GM19452 (cell line): ENCODE measurements at regions not wholly inside any gene's neighbourhood (a gene's known extent, or its start where the extent isn't known, plus 50 kb on each side); places are given as distances from the start of the nearest gene placed in this dataset.
"Not testable (repeated sequence)": the region's sequence is repeated elsewhere in the genome, so short reads cannot be mapped to it uniquely, and the experiment has no call there.

ENCODE experiments used
- ATAC-seq: cut with Tn5 transposase; IDR thresholded peaks from one replicate; pipeline ENCODE4 v1.9.1; 2021; ENCODE audit not compliant: unreplicated experiment

DNA sequence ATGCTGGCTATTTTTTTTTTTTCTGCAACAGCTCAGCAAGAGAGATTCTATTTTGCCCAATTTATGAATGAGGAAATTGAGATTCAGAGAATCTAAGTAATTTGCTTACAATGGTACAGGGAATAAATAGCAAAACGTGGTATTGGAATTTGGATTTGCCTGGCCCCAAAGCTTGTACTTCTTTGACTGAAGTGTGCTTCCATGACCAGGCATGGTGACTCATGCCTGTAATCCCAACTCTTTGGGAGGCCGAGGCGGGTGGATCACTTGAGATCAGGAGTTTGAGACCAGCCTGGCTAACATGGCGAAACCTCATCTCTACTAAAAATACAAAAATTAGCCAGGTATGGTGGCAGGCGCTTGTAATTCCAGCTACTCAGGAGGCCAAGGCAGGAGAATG is 591.1 kb downstream of the CSNK1G3 start:
- not testable (repeated sequence) for ATAC-seq

DNA sequence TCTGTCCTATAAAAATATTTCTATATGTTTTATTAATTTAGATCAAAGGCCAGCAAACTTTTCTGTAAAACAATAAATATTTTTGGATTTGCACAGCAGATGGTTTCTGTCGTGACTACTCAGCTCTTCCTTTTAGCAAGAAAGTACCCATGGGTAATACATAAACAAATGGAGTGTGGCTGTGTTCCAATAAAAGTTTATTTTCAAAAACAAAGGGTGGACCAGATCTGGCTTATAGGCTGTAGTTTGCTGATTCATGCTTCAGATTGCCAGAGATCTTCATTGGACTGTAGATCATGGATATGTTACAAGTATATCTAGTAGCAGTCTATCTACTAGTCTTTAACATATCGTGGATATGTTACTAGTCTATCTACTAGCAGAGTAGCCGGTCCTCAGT is 590.5 kb downstream of the CSNK1G3 start:
- ATAC-seq: no peak

DNA sequence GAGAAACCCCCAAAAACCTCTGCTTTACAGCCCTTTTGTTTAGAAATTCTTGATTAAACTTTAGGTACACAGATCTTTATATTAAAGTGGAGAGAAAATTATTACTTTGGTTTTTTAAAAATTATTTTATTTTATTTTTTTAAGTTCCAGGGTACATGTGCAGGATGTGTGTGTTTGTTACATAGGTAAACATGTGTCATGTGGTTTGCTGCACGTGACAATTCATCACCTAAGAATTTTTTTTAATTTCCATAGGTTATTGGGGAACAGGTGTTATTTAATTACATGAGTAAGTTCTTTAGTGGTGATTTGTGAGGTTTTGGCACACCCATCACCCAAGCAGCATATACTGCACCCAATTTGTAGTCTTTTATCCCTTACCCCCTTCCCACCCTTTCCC is 581.7 kb downstream of the CSNK1G3 start:
- ATAC-seq: no peak

DNA sequence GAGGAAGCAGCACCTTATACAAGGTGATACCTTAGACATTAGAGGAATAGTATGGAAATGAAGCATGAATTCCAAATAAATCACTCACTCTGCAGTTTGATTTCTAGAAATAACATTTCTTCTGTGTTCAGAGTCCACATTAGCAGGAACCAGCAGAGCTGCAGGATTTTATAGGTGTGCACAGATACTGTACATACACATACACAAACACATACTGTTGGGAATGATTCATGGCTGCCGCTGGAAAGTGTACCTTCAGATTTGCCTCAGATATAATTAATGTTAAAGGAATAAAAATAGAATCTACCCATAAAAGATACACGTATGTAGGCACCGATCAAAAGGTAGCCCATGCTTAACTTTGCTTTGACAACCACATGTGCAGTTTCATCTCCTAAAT is 578.1 kb downstream of the CSNK1G3 start:
- no peak for ATAC-seq

DNA sequence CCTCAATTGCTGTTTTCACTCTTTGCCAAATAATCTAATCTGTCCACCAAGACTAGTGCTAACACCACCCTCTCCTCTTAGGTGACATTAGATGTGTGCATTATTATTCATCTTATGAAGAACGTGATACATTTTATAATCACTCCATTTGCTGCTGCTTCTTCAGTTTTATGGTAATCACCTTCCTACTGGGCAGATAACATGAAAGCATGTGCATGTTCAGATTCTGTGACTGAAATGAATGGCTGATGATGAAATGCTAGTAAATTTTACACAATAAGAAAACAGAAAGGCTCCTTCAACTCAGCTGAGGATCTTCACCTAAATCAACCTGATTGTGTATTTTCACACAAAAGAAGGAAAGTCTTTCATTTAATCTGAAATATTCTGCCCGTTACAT is 577.6 kb downstream of the CSNK1G3 start:
- ATAC-seq: no peak

DNA sequence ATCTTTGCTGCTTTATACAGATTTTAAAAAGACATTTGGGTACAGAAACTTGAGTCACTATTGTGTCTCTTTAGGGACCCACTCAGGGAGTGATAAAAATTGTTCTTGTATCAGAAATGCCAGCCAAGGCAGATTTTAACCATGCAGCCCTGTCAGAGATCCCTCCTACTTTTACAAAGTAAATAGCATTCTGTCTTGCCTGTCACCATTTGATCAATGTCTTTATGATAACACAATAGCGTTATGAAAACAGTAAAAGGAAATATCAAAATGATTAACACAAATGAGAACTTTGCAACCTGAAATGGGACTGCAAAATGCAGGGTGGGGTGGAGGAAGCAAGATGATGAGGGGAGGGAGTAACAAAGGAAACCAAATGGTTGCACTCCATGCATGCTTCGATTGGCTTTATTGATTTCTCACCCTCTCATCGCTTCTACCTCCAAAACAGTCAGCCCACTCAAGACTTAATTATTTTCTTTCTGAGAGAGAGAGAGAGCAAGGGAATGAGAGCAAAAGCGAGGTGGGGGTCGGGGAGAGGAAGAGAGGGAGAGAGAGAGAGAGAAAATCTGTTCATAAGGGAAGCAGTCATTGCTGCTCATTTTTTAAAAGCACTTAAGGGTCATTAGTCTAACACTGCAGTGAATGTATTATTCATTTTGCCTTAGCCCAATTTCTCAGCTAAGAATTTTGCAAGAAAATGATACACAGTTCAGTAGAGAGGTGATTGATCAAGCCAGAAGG is 576.5 kb downstream of the CSNK1G3 start:
- ATAC-seq: no peak

DNA sequence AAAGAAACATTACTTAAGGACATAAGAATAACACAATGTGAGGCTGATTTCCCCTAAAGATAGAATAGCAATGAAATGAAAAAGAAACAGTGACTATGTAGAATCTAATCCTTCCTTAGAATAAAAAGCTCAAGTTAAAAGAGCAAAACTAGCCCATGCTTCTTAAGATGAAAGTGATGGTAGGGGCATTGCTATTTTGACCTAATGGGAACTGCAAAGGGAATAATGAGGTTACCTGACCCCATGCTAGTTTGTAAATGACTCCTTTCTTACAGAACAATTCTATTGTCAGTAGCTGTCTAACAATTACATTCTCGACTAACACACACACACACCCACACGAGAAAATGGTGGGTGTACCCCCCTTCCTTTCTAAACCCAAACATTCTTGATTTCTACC is 575.8 kb downstream of the CSNK1G3 start:
- ATAC-seq: no peak

DNA sequence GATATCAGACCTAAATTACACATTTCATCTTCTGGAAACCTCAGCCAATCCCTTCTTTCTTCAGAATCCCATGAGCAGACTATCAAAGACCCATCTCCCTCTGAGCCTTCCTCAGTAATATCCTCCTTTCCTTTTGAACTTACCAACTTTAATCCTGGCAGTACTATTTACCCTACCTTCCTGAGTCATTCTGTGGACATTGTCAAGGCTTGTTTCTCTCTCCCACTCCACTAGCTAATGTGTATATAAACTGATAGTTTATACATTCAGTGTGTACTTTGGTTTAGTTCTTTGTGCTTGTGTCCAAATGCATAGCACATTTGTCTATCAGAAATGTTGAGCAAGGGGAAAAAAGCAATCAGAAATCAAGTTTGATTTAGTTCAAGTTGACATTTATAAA is 568.3 kb downstream of the CSNK1G3 start:
- ATAC-seq: no peak

DNA sequence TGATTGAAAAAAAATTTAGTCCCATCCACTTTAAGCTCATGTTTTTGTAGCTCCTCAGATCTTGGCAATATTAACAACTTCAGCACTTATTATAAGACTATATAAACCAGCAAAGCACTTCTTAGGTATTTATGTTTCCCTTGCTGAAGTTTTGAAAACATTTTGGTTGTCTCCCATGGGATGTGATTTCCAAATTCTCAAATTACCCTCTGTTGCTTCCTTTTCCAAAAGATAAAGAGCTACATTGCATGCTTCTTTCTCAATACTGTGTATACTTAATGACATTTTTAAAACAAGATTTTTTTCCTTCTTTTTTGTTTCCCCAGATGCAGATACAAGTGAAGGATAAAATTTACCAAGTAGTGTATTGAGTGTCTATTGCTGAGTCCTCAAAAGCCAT is 567.1 kb downstream of the CSNK1G3 start:
- ATAC-seq: no peak

DNA sequence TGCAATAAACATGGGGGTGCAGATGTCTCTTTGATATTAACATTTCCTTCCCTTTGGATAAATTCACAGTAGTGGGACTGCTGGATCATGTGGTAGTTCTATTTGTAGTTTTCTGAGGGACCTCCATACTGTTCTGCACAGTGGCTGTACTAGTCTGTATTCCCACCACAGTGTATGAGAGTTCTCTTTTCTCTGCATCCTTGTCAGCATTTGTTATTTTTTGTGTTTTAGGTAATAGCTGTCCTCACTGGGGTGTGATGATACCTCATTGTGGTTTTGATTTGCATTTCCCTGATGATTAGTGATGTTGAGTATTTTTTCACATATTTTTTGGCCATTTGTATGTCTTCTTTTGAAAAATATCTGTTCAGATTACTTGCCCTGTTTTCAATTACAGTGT is 562.5 kb downstream of the CSNK1G3 start:
- no peak for ATAC-seq

DNA sequence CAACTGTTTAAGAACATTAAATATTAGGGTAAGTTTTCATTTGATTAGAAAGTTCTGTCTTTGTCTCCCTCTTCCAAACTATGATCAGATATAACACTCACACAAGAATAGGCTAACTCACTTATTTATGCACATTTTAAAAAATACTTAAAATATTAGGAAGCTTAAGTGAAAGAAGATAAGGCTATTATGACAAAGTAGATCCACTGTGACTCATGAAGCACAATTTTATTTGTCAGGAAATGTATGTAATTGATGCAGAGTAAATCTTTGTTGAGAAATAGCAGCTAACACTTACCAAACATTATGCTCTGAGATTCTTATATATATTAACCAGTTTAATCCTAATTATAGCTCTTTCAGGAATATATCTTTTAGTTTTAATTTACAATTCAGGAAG is 560.6 kb downstream of the CSNK1G3 start:
- no peak for ATAC-seq

DNA sequence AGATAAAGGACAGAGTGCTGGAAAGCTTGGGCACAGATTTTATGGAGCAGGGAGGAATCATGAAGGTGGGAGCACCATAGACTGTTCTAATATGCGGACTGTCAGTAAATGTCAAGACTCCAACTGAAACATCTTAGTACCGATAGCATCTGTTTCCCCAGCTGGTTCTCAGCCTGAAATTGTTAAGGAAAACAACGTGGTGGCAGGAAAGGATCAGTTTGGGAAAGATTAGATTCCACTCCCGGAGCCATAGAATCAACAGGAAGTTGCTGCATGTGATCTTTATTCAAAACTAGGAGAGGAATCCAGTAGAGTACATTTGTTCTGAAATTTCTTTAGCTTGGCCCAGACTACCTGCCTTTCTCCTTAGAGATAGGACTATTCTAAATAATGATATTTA is 559.1 kb downstream of the CSNK1G3 start:
- no peak for ATAC-seq

DNA sequence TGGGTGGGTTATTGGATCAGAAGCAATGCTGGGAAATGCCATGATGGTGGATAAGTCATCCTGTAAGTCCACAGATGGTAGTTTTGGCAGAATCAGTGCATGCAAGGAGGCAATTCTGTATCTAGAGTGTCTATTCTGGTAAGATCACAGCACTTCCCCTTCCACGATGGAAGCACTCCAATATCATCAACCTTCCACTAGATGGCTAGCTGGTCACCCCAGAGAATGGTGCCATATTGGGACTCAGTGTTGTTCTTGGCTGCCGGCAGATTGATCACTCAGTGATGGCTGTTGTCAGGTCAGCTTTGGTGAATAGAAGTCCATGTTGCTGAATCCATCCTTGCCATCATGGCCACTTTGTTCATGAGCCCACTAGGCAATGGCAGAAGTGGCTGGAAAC is 553.5 kb downstream of the CSNK1G3 start:
- ATAC-seq: no peak

DNA sequence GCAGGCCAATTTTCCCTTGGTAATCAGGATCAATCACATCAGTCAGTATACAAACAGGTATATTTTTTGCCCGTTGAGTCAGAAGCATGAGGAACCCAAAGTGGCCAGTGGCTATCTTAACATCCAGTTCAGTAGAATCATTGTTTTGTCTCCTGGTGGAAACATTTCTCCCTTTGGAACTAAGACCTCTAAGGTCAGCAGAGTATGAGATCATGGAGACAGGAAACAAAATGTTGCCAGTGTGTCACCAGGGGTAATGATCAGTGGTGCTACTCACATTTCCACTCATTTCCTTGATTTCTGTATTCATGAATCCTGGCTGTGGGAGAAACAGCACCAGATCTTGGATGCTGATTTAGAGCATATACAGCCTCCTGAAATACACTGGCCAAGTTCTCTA is 553.0 kb downstream of the CSNK1G3 start:
- no peak for ATAC-seq

DNA sequence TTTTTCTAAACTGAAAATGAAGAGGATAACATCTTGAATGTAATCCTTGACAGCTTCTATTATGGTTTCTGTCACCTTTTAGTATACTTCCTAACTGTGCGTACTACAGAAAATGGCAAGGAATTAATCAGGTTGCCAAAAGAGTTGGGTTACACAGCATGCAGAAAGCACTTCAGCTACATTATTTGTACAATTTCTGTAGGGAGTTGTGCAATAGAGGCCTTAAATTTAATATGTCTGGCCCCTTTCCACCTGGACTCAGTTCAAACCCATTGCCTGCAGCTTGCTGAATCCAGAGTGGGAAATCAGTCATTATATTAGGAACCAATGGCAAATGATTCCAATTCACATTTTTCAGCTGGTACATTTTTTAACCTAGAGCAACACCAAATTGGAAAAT is 549.7 kb downstream of the CSNK1G3 start:
- no peak for ATAC-seq

DNA sequence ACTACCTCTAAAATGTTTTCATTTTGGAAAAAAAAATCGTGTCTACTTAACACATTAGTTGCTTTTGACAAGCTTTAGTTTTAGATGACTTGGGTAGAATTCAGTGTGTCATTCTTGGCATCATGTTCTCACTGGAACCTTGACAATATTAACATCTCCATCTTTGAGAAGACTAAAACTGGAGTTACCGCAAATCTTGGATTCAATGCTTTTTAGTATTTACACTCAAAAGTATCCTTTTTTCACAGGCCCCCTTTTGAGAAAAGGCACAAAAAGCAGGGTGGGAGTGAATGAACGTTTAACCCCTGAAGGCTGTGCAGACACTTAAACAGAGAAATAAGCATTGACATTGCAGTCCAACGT is 549.1 kb downstream of the CSNK1G3 start:
- no peak for ATAC-seq

DNA sequence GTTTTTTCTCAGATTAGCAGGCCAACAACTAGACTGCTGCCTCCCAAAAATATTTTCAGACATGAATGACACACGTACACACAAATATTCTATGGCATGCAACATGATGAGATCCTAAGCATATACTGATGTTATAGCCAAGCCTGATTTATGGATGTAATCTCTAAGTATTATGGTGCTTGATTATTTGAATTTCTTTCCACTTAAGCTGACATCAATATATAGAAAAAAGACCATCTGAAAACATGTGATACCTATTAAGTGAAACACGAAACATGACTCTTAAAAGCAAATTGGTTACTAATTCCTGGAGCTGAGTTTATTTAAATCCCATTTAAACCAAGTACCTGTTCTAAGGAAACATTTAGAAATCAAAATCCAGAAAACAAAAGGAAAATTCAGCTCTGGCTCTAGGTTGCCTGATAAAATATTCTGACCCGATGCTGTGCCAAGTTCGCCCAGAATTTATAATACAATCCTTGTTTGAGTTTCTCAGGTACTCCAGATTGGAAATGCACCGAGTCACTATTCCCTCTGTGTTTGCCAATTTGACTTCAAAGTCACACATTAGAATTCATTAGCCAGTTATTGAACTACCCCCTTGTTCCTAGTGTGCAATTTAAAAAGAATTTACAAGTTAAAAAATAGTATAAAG is 548.6 kb downstream of the CSNK1G3 start:
- no peak for ATAC-seq

DNA sequence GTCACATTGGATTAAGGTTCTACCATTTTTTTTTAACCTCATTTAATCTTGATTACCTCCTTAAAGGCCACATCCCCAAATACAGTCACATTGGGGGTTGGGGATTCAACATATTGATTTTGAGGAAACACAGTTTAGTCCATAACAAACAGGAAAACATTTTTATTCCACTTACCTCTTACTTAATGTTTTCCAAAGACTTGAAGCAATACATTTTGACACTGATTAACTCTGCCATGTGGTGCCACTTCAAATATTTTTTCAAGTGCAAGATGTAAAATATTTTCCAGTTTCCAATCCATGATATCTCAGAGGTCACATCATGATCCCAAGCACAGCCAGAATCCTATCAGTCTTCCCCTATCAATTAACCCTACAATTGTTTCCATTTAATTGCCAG is 548.0 kb downstream of the CSNK1G3 start:
- ATAC-seq: no peak

DNA sequence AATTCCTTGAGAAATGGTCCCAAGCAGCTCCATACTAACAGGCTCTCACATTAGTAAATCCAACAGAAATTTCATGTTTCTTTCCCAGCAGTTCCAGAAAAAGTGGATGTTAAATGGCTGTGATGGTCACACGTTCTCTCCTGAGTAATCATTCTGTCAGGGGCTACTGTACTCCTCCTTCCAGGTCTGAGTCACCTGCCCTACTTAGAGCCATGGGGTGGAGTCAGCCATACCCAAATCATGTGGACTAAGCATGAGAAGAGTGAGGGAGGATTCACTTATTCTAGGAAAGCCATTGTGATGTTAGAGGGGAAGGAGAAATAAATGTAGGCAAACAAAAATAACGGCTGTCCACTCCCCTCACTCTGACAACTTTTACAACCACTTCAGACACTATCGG is 547.2 kb downstream of the CSNK1G3 start:
- ATAC-seq: no peak

DNA sequence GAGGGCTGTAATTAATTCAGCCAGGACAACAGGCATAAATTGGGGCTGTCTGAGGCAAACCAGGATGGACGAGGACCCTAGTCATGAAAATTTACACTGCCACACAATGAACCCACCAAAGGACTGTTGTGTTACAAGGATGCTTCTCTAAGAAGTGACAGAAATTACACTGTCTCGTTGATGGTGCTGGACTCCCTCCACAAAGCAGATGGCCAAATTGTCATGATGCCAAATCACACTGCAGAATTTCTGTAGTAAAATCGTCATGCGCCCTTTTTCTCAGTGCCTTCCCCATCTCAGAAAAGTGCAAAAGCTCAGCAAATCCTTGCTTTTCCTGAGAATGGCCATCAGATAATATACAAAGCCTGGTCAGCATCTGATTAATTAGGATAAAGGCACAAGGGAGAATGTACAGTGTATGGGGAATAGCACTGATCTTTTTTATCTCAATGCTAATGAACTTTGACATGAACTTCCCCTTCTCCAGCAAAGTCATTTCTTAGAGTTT is 545.8 kb downstream of the CSNK1G3 start:
- ATAC-seq: no peak

DNA sequence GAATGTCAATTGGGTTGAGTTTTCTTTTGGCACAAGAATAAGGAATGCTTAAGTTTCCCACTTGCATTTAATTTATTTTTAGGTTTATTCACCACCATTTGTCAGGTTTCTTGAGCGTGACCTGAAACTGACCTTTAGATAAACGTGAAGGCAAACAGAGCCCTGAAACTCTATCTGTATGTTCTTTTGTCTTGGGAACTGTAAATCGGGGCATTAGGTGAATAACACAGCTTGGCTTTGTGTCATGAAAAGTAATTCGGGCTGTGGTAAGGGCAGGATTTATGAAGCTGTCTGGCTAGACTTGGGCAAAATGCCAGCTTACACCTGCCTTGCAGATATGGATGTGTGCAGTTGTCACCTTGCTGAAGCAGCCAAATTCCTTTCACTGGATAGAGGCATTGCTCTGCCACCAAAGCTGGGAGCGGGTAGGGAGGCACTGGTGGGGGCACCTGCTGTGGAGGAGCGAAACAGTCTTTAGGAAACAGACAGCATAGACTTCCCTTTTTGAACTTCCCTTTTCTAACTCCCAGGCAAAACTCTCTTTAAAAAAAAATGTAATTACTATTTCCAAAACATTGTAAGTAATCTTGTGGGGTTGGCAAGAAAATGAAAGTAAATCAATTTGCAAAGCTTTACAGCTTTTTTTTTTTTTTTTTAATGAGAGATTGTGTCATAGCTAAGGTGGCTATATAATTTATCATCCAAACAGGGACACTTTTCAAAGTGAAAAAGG is 545.2 kb downstream of the CSNK1G3 start:
- peak; percentile 51 for ATAC-seq

DNA sequence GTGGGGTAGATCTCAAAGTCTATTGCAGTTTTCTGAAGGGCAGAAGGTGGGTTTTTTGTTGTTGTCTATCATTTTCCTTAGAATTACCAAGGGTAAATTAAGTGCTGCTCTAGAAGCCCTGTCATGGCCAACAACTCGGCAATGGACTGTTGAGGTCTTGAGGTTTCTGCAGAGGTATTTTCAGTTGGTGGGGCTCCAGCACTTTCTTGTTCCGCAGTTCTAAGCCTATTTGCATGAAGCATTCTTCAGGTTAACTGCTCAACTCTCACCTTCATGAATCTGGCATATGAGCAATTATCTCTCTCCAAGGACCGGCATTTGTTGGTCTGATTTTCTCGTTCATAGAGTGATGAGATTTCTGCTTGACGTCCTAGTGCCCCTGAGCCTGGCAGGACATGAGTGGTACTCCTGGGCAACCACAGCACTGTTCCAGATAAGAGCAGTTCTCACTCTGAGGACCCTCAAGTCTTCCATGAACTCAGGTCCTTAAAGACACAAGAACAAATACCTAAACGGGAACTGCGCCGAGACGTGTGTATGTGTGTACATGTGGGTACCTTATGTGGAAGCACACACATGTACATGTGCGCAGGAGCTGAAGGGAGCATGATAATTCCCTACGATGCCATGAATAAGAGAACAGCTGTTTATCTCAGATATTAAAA is 544.5 kb downstream of the CSNK1G3 start:
- peak; percentile 71 for ATAC-seq
